ENCODE measurements at regions not wholly inside any gene's neighbourhood (a gene's known extent, or its start where the extent isn't known, plus 50 kb on each side); places are given as distances from the start of the nearest gene placed in this dataset.

- Histone ChIP-seq H3K9me3 (ENCODE audit: low read length) (no peaks in the 10 kb centered on the region), H3K9ac (ENCODE audit: insufficient read depth, low read depth, low read length) (no peak overlapping the region), H3K79me2 (ENCODE audit: insufficient read depth, low read length) (no peaks in the 10 kb centered on the region), H3K4me2 (ENCODE audit: low read depth, low read length) (no peak overlapping the region), H3K27me3 (ENCODE audit: control insufficient read depth in 1 of 2, insufficient read depth in 2 of 2, low read length in 2 of 2) (peaks cover 1 to 3% of the 10 kb centered on the region in 2 experiments; a peak in 1 of 5 replicates), H3K36me3 (replicated peaks in 1 of 2; ENCODE audit: control insufficient read depth in 1 of 2, insufficient read depth in 2 of 2, low read length in 2 of 2) (no peaks in the 10 kb centered on the region), H3K27ac (ENCODE audit: extremely low read length, insufficient read depth, low read length) (no peak overlapping the region), H3K4me1 (ENCODE audit: insufficient read depth, low read length) (peaks cover 24% of the 10 kb centered on the region), H3K4me3 (replicated peaks in 1 of 3; ENCODE audit: insufficient read depth in 1 of 3, low read depth in 2 of 3, low read length in 3 of 3) (no peak overlapping the region), H4K20me1 (ENCODE audit: insufficient read depth, low read length) (no peaks in the 10 kb centered on the region), H2AFZ (ENCODE audit: low read length) (no peak overlapping the region)
- intact Hi-C loops (cut with micrococcal nuclease; ENCODE audit: unreplicated experiment): no loop called here
- no TSS peak for BruUV-seq (replicated peaks)
- TF ChIP-seq CBX1 (IDR thresholded peaks at IDR 0.05; ENCODE audit: low read depth) (no peak), E2F1 (CRISPR knock-in tag; IDR thresholded peaks at IDR 0.05) (no peak), NPAS2 (CRISPR knock-in tag; IDR thresholded peaks at IDR 0.05; ENCODE audit: borderline replicate concordance) (no peak), MLX (CRISPR knock-in tag; IDR thresholded peaks at IDR 0.05) (no peak), CTCF (CRISPR knock-in tag; IDR thresholded peaks at IDR 0.05) (no peak), TSC22D2 (CRISPR knock-in tag; IDR thresholded peaks at IDR 0.05; ENCODE audit: borderline replicate concordance) (no peak), ZGPAT (CRISPR knock-in tag; IDR thresholded peaks at IDR 0.05) (no peak)
- no peak for FAIRE-seq
- POLR2A ChIA-PET: no interaction called here
- CTCF ChIA-PET (ENCODE audit: low intra/inter-chr PET ratio, low total read pairs): no interaction called here
- in situ Hi-C loops (cut with HindIII; ENCODE audit: extremely low pct_ligation_motif_present, low pct_unique_long_range_greater_than_20kb): no loop called here
- 62% methylated on average over 3 of the region's 3 CpGs for WGBS (ENCODE audit: low lambda C conversion rate)
- no peak for ATAC-seq
- no peak for DNase-seq (ENCODE audit: low spot score)
Observed at GRCh38 chr10:61176424-61176823, 232.4 kb upstream of the RHOBTB1 start.
